OCI-LY7 (cell line): ENCODE measurements at regions not wholly inside any gene's neighbourhood (a gene's known extent, or its start where the extent isn't known, plus 50 kb on each side); places are given as distances from the start of the nearest gene placed in this dataset.

Experiments used
- EZH2phosphoT487 ChIP-seq: fragments of 200-600 bp; sonication (generic); IDR thresholded peaks from 2 replicates; pipeline ENCODE4 v1.6.1; 2018; ENCODE audit warnings: low read depth, borderline replicate concordance, mild to moderate bottlenecking, mixed run types, antibody characterized with exemption, low read length, moderate library complexity, mixed read lengths
- TF ChIP-seq, protein P1 (sequence below): fragments of 200-600 bp; sonication (generic); conservative IDR thresholded peaks from 2 replicates; pipeline ENCODE4 v1.5.1; 2014; ENCODE audit warnings: mild to moderate bottlenecking, antibody characterized with exemption, low read length, moderate library complexity, mixed read lengths

DNA sequence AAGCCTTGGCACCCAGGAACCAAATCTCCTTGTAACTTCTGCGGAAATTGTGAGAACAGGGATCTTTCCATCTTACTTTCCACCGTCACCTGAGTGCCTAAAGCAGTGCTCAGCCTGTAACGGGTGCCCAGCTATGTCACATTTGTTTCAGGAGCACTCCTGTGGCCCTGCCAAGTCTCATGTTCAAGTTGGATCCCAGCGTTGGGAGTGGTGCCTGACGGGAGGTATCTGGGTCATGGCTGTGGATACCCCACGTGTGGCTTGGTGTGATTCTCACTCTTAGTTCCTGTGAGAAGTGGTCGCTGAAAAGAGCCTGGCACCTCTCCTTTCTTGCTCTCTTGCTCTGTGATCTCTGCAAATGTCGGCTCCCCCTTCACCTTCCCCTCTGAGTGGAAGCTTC lies 114.9 kb downstream of the UQCRFS1 start:
- TF ChIP-seq, protein P1, sequence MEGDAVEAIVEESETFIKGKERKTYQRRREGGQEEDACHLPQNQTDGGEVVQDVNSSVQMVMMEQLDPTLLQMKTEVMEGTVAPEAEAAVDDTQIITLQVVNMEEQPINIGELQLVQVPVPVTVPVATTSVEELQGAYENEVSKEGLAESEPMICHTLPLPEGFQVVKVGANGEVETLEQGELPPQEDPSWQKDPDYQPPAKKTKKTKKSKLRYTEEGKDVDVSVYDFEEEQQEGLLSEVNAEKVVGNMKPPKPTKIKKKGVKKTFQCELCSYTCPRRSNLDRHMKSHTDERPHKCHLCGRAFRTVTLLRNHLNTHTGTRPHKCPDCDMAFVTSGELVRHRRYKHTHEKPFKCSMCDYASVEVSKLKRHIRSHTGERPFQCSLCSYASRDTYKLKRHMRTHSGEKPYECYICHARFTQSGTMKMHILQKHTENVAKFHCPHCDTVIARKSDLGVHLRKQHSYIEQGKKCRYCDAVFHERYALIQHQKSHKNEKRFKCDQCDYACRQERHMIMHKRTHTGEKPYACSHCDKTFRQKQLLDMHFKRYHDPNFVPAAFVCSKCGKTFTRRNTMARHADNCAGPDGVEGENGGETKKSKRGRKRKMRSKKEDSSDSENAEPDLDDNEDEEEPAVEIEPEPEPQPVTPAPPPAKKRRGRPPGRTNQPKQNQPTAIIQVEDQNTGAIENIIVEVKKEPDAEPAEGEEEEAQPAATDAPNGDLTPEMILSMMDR = no peak
- no peak for TF ChIP-seq EZH2phosphoT487
